H9 (cell line): ENCODE measurements at regions not wholly inside any gene's neighbourhood (a gene's known extent, or its start where the extent isn't known, plus 50 kb on each side); places are given as distances from the start of the nearest gene placed in this dataset.

Experiments used
- DNase-seq: peaks from one replicate; pipeline ENCODE4 v3.0.0-alpha.2; 2017
- H2AFZ ChIP-seq: one replicate; pipeline ENCODE4 v1.6.1; 2013; ENCODE audit warnings: mild to moderate bottlenecking, low read length, control low read depth, moderate library complexity
- H2AK5ac ChIP-seq: 2 replicates; pipeline ENCODE4 v1.6.1; 2013; ENCODE audit warnings: low read length, control low read depth, mixed read lengths; ENCODE audit not compliant: insufficient read length
- H2BK120ac ChIP-seq: one replicate; pipeline ENCODE4 v1.6.1; 2013; ENCODE audit warnings: low read depth, mild to moderate bottlenecking, low read length, control low read depth, inconsistent platforms; ENCODE audit not compliant: poor library complexity, severe bottlenecking
- H2BK12ac ChIP-seq: 2 replicates; pipeline ENCODE4 v1.6.1; 2013; ENCODE audit warnings: low read length, control low read depth, mixed read lengths, low read depth; ENCODE audit not compliant: insufficient read length
- H2BK15ac ChIP-seq: 2 replicates; pipeline ENCODE4 v1.6.1; 2013; ENCODE audit warnings: low read depth, low read length, control low read depth
- H2BK20ac ChIP-seq: one replicate; pipeline ENCODE4 v1.6.1; 2013; ENCODE audit warnings: low read depth, mild to moderate bottlenecking, low read length, control low read depth, inconsistent platforms; ENCODE audit not compliant: poor library complexity, severe bottlenecking
- H2BK5ac ChIP-seq: 2 replicates; pipeline ENCODE4 v1.6.1; 2013; ENCODE audit warnings: low read length, control low read depth, mixed read lengths; ENCODE audit not compliant: insufficient read length
- H3K14ac ChIP-seq: 2 replicates; pipeline ENCODE4 v1.6.1; 2013; ENCODE audit warnings: low read length, control low read depth; ENCODE audit not compliant: insufficient read depth
- H3K18ac ChIP-seq: 2 replicates; pipeline ENCODE4 v1.6.1; 2013; ENCODE audit warnings: low read depth, mild to moderate bottlenecking, mixed read lengths, low read length, control low read depth; ENCODE audit not compliant: insufficient read length
- H3K23ac ChIP-seq: 2 replicates; pipeline ENCODE4 v1.6.1; 2013; ENCODE audit warnings: low read length, control low read depth, mixed read lengths, low read depth; ENCODE audit not compliant: insufficient read length
- H3K23me2 ChIP-seq: 2 replicates; pipeline ENCODE4 v1.6.1; 2013; ENCODE audit warnings: low read depth, mild to moderate bottlenecking, mixed read lengths, low read length, control low read depth; ENCODE audit not compliant: insufficient read length, poor library complexity, severe bottlenecking
- H3K27ac ChIP-seq: 2 replicates; pipeline ENCODE4 v1.5.1; 2013; ENCODE audit warnings: low read length, control low read depth, mixed read lengths, low read depth; ENCODE audit not compliant: insufficient read length
- H3K27me3 ChIP-seq: 2 replicates; pipeline ENCODE4 v1.6.1; 2013; ENCODE audit warnings: low read length, control low read depth, inconsistent platforms; ENCODE audit not compliant: insufficient read depth
- H3K4ac ChIP-seq: 2 replicates; pipeline ENCODE4 v1.6.1; 2013; ENCODE audit warnings: low read depth, mild to moderate bottlenecking, control low read depth, inconsistent platforms, low read length, moderate library complexity
- H3K4me1 ChIP-seq: 2 replicates; pipeline ENCODE4 v1.6.1; 2013; ENCODE audit warnings: low read length, control low read depth, inconsistent platforms; ENCODE audit not compliant: insufficient read depth
- H3K4me2 ChIP-seq: 2 replicates; pipeline ENCODE4 v1.6.1; 2013; ENCODE audit warnings: low read length, control low read depth, mixed read lengths; ENCODE audit not compliant: insufficient read length, insufficient read depth
- H3K56ac ChIP-seq: 2 replicates; pipeline ENCODE4 v1.6.1; 2013; ENCODE audit warnings: low read depth, mild to moderate bottlenecking, mixed read lengths, low read length, control low read depth; ENCODE audit not compliant: insufficient read length
- H3K79me1 ChIP-seq: 2 replicates; pipeline ENCODE4 v1.6.1; 2013; ENCODE audit warnings: low read depth, mild to moderate bottlenecking, moderate library complexity, low read length, control low read depth, inconsistent platforms; ENCODE audit not compliant: insufficient read depth, poor library complexity, severe bottlenecking
- H3K79me2 ChIP-seq: 2 replicates; pipeline ENCODE4 v1.6.1; 2013; ENCODE audit warnings: low read length, control low read depth, inconsistent platforms; ENCODE audit not compliant: insufficient read depth
- H3K9ac ChIP-seq: 2 replicates; pipeline ENCODE4 v1.6.1; 2013; ENCODE audit warnings: low read length, control low read depth, mixed read lengths; ENCODE audit not compliant: insufficient read length; ENCODE audit errors: extremely low read depth
- H3K9me3 ChIP-seq: one replicate; pipeline ENCODE4 v1.6.1; 2013; ENCODE audit warnings: low read depth, low read length, inconsistent platforms; ENCODE audit not compliant: control insufficient read depth
- H3T11ph ChIP-seq: one replicate; pipeline ENCODE4 v1.6.1; 2013; ENCODE audit warnings: mild to moderate bottlenecking, low read length, control low read depth, inconsistent platforms
- H4K20me1 ChIP-seq: one replicate; pipeline ENCODE4 v1.6.1; 2013; ENCODE audit not compliant: control insufficient read depth, insufficient read length, insufficient read depth
- H4K5ac ChIP-seq: 2 replicates; pipeline ENCODE4 v1.6.1; 2013; ENCODE audit warnings: low read depth, mild to moderate bottlenecking, mixed read lengths, low read length, control low read depth; ENCODE audit not compliant: insufficient read length
- H4K8ac ChIP-seq: replicated peaks from 2 replicates; pipeline ENCODE4 v1.6.1; 2013; ENCODE audit warnings: low read length, control low read depth, mixed read lengths, low read depth; ENCODE audit not compliant: insufficient read length
- H4K91ac ChIP-seq: 2 replicates; pipeline ENCODE4 v1.6.1; 2013; ENCODE audit warnings: low read depth, mild to moderate bottlenecking, moderate library complexity, mixed read lengths, low read length, control low read depth; ENCODE audit not compliant: insufficient read length
- H3K27ac Mint-ChIP-seq, 3 experiments: 2 replicates in 2 of 3; 3 replicates in 1 of 3; pipeline ENCODE4 v1.8.0; 2020 to 2021; ENCODE audit warnings: mixed read lengths in 3 of 3, mild to moderate bottlenecking in 1 of 3, moderate library complexity in 1 of 3
- H3K27me3 Mint-ChIP-seq: 2 replicates; pipeline ENCODE4 v1.8.0; 2021; ENCODE audit warnings: low read depth, mild to moderate bottlenecking, moderate library complexity, mixed read lengths
- H3K36me3 Mint-ChIP-seq, 3 experiments: 2 replicates in 2 of 3; 3 replicates in 1 of 3; pipeline ENCODE4 v1.8.0; 2020 to 2021; ENCODE audit warnings: low read depth in 3 of 3, mixed read lengths in 3 of 3; ENCODE audit not compliant: insufficient read depth in 1 of 3
- H3K4me1 Mint-ChIP-seq, 2 experiments: 2 replicates each; pipeline ENCODE4 v1.8.0; 2020; ENCODE audit warnings: mixed read lengths in 2 of 2
- H3K4me3 Mint-ChIP-seq, 2 experiments: 2 replicates in 1 of 2; 3 replicates in 1 of 2; pipeline ENCODE4 v1.8.0; 2020 to 2021; ENCODE audit warnings: mild to moderate bottlenecking in 2 of 2, mixed read lengths in 2 of 2, moderate library complexity in 1 of 2
- H3K9me3 Mint-ChIP-seq, 2 experiments: 2 replicates in 1 of 2; 3 replicates in 1 of 2; pipeline ENCODE4 v1.8.0; 2020; ENCODE audit warnings: mild to moderate bottlenecking in 2 of 2, mixed read lengths in 2 of 2, moderate library complexity in 1 of 2
- CTCF ChIP-seq: fragments of 200-600 bp; sonication (generic); conservative IDR thresholded peaks from 3 replicates; pipeline ENCODE4 v1.8.0; 2021; ENCODE audit warnings: antibody characterized with exemption, mild to moderate bottlenecking
- WGBS: extraction: QIAGEN DNeasy Blood & Tissue Kit; methylation state at CpG from one replicate; pipeline ENCODE4 v1.1.7; 2013; ENCODE audit warnings: missing lambda C conversion rate, low lambda C conversion rate, mixed read lengths; ENCODE audit not compliant: insufficient read length; ENCODE audit errors: extremely low coverage; 5-methylcytosine and 5-hydroxymethylcytosine counted together

DNA sequence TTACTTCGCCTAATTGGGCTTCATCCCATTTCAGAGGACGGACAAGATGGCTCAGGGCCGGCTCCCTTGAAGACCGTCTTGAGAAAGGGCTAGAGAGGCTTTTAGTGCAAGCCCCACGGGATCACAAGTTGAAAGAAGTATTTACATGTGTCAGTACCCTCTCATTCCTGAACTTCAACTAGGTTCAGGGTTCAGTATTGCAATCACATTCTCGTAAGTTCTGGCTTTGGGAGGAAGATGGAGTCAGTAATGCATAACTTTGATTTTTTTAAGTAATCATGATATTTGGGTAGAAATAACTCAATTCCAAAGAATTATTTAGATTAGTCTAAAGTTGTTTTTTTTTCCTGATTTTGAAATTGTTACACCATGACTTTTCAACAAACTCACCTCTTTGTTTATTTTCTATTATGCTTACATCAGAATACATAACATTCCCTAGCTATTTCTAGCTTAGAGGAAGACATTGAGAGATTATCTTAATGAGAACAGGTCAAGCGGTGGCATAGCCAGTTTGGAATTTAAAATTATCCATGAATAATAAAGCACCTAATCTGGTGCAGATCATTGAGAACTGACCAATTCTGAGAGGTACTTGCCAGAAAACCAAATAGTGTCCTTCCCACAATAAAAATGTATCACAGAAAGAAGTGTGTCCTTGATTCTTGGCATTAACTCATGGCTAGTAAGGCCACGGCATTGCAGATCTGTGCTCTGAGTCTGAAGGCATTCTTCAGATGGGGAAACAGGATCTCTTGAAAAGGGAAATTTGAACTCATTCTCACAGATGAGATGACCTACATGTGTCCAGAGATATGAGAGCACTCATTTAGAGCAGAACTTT lies 92.1 kb upstream of the BLID start:
- Histone ChIP-seq H2BK15ac (no peak overlapping the region), H4K8ac (no peak overlapping the region), H4K20me1 (no peaks in the 10 kb centered on the region), H3K79me2 (no peaks in the 10 kb centered on the region), H3K27ac (no peak overlapping the region), H3K23me2 (no peaks in the 10 kb centered on the region), H3K9ac (no peak overlapping the region), H2AK5ac (no peak overlapping the region), H2BK5ac (no peak overlapping the region), H3K56ac (no peak overlapping the region), H2BK20ac (no peak overlapping the region), H4K91ac (no peak overlapping the region), H2BK12ac (no peak overlapping the region), H3K9me3 (no peaks in the 10 kb centered on the region), H3K4me2 (no peak overlapping the region), H3K23ac (no peak overlapping the region), H3K4ac (no peak overlapping the region), H2AFZ (no peak overlapping the region), H4K5ac (no peak overlapping the region), H2BK120ac (no peak overlapping the region), H3K18ac (no peak overlapping the region), H3T11ph (no peak overlapping the region), H3K14ac (no peak overlapping the region), H3K27me3 (no peaks in the 10 kb centered on the region), H3K4me1 (no peaks in the 10 kb centered on the region), H3K79me1 (no peaks in the 10 kb centered on the region)
- no CpG with 5 or more reads among the region's 8 CpGs for WGBS
- Mint-ChIP-seq H3K27me3 (no peaks in the 10 kb centered on the region; the same call in 1 of the 2 replicates), H3K36me3 (no peaks in the 10 kb centered on the region), H3K27ac (no peak overlapping the region), H3K9me3 (no peaks in the 10 kb centered on the region), H3K4me3 (no peak overlapping the region), H3K4me1 (peaks cover 12 to 13% of the 10 kb centered on the region in 2 experiments)
- TF ChIP-seq CTCF = no peak
- no peak for DNase-seq
